Superior temporal gyrus (tissue), 1 donor: ENCODE measurements at regions not wholly inside any gene's neighbourhood (a gene's known extent, or its start where the extent isn't known, plus 50 kb on each side); places are given as distances from the start of the nearest gene placed in this dataset.
"Not testable (repeated sequence)": the region's sequence is repeated elsewhere in the genome, so short reads cannot be mapped to it uniquely, and the experiment has no call there.

ENCODE experiments used
- DNase-seq: peaks from one replicate; pipeline ENCODE4 v3.0.0-alpha.2; 2016; ENCODE audit errors: extremely low spot score

GRCh38 chr11:69904974-69905535, 85.8 kb upstream of the FGF3 start:
- DNase-seq, result no peak

- DNase-seq, result no peak
Observed at GRCh38 chr11:69905611-69906452, 86.6 kb upstream of the FGF3 start.

GRCh38 chr11:69906453-69906907, 87.3 kb upstream of the FGF3 start:
- DNase-seq, result no peak

GRCh38 chr11:69907611-69908010, 88.4 kb upstream of the FGF3 start:
- DNase-seq, result no peak

- no peak for DNase-seq
Observed at GRCh38 chr11:69908511-69909220, 89.5 kb upstream of the FGF3 start.

- DNase-seq, result no peak
Observed at GRCh38 chr11:69909561-69910518, 90.6 kb upstream of the FGF3 start.

GRCh38 chr11:69910519-69911309, 91.5 kb upstream of the FGF3 start:
- DNase-seq, result no peak

- no peak for DNase-seq
Observed at GRCh38 chr11:69911310-69912160, 92.3 kb upstream of the FGF3 start.

- DNase-seq, result no peak
Observed at GRCh38 chr11:69912161-69912910, 93.1 kb upstream of the FGF3 start.

- DNase-seq, result no peak
Observed at GRCh38 chr11:69912911-69913451, 93.8 kb upstream of the FGF3 start.

- no peak for DNase-seq
Observed at GRCh38 chr11:69913591-69914285, 94.5 kb upstream of the FGF3 start.

- no peak for DNase-seq
Observed at GRCh38 chr11:69914286-69915150, 95.3 kb upstream of the FGF3 start.

GRCh38 chr11:69915151-69915500, 95.9 kb upstream of the FGF3 start:
- DNase-seq, result no peak

- DNase-seq, result peak; percentile 37
Observed at GRCh38 chr11:69915501-69916250, 96.5 kb upstream of the FGF3 start.

GRCh38 chr11:69916251-69916649, 97.0 kb upstream of the FGF3 start:
- not testable (repeated sequence) for DNase-seq

GRCh38 chr11:69916806-69917387, 97.7 kb upstream of the FGF3 start:
- DNase-seq, result no peak
